ENCODE measurements at regions not wholly inside any gene's neighbourhood (a gene's known extent, or its start where the extent isn't known, plus 50 kb on each side); places are given as distances from the start of the nearest gene placed in this dataset.

GRCh38 chr15:95503107-95503506 lies 827.4 kb upstream of the NR2F2 start:
- H3K27ac ChIP-seq (replicated peaks) = no peak overlapping the region
- DNase-seq = no peak
- H3K27me3 ChIP-seq (ENCODE audit: low read depth) = no peaks in the 10 kb centered on the region
- no peak overlapping the region for H3K4me3 ChIP-seq
- TF ChIP-seq CTCF (IDR thresholded peaks at IDR 0.05; ENCODE audit: borderline replicate concordance) = no peak
- peaks cover 12% of the 10 kb centered on the region for H3K4me1 ChIP-seq
- intact Hi-C loops (cut with micrococcal nuclease) = no loop called here
- no peaks in the 10 kb centered on the region for H3K9me3 ChIP-seq (replicated peaks)
- H3K36me3 ChIP-seq = no peaks in the 10 kb centered on the region

GRCh38 chr15:95503640-95504225 lies 826.8 kb upstream of the NR2F2 start:
- Histone ChIP-seq H3K36me3 (no peaks in the 10 kb centered on the region), H3K4me1 (peaks cover 12% of the 10 kb centered on the region), H3K27ac (replicated peaks) (no peak overlapping the region), H3K9me3 (replicated peaks) (no peaks in the 10 kb centered on the region), H3K4me3 (no peak overlapping the region), H3K27me3 (ENCODE audit: low read depth) (no peaks in the 10 kb centered on the region)
- TF ChIP-seq CTCF (IDR thresholded peaks at IDR 0.05; ENCODE audit: borderline replicate concordance) = no peak
- no peak for DNase-seq
- intact Hi-C loops (cut with micrococcal nuclease) = no loop called here

GRCh38 chr15:95511671-95512070 lies 818.8 kb upstream of the NR2F2 start:
- TF ChIP-seq CTCF (IDR thresholded peaks at IDR 0.05; ENCODE audit: borderline replicate concordance) = no peak
- Histone ChIP-seq H3K27ac (replicated peaks) (no peak overlapping the region), H3K27me3 (ENCODE audit: low read depth) (no peaks in the 10 kb centered on the region), H3K4me3 (no peak overlapping the region), H3K4me1 (no peaks in the 10 kb centered on the region), H3K9me3 (replicated peaks) (no peaks in the 10 kb centered on the region), H3K36me3 (no peaks in the 10 kb centered on the region)
- DNase-seq = no peak
- intact Hi-C loops (cut with micrococcal nuclease) = no loop called here

- H3K4me1 ChIP-seq = no peaks in the 10 kb centered on the region
- no peak for DNase-seq
- no peak for TF ChIP-seq CTCF (IDR thresholded peaks at IDR 0.05; ENCODE audit: borderline replicate concordance)
Observed at GRCh38 chr15:95512906-95513305, 817.6 kb upstream of the NR2F2 start.

GRCh38 chr15:95519887-95520286 lies 810.6 kb upstream of the NR2F2 start:
- intact Hi-C loops (cut with micrococcal nuclease) = no loop called here
- Histone ChIP-seq H3K36me3 (no peaks in the 10 kb centered on the region), H3K27me3 (ENCODE audit: low read depth) (no peaks in the 10 kb centered on the region), H3K9me3 (replicated peaks) (no peaks in the 10 kb centered on the region), H3K4me3 (no peak overlapping the region), H3K4me1 (no peaks in the 10 kb centered on the region), H3K27ac (replicated peaks) (no peak overlapping the region)
- TF ChIP-seq CTCF (IDR thresholded peaks at IDR 0.05; ENCODE audit: borderline replicate concordance) = no peak
- DNase-seq = no peak

More at GRCh38 chr15:95512906-95513305, 817.6 kb upstream of the NR2F2 start:
- no peaks in the 10 kb centered on the region for H3K36me3 ChIP-seq
- no peak overlapping the region for H3K27ac ChIP-seq (replicated peaks)
- H3K27me3 ChIP-seq (ENCODE audit: low read depth) = no peaks in the 10 kb centered on the region
- H3K9me3 ChIP-seq (replicated peaks) = no peaks in the 10 kb centered on the region
- intact Hi-C loops (cut with micrococcal nuclease) = no loop called here
- no peak overlapping the region for H3K4me3 ChIP-seq

Measured in left ventricle myocardium inferior (tissue), 1 donor.